HepG2 (cell line): ENCODE measurements at regions not wholly inside any gene's neighbourhood (a gene's known extent, or its start where the extent isn't known, plus 50 kb on each side); places are given as distances from the start of the nearest gene placed in this dataset.

Experiments used
- EP300 ChIP-seq, 3 experiments: sonication (generic) in 1 of 3; formaldehyde crosslinking in 1 of 3; IDR thresholded peaks; 2 replicates each; pipeline versions ENCODE4 v1.5.1 to v1.6.1; 2011 to 2020; ENCODE audit warnings: low read depth in 2 of 3, low read length in 2 of 3, borderline replicate concordance in 1 of 3, improper control_type of control experiment in 1 of 3, mild to moderate bottlenecking in 1 of 3, missing genetic modification reagents in 1 of 3, moderate library complexity in 1 of 3
- MAZ ChIP-seq, 2 experiments: sonication (generic) in 1 of 2; formaldehyde crosslinking in 1 of 2; IDR thresholded peaks; 2 replicates each; pipeline versions ENCODE4 v1.5.0 to v1.6.1; 2012 to 2020; ENCODE audit warnings: low read depth in 2 of 2, mild to moderate bottlenecking in 2 of 2, borderline replicate concordance in 1 of 2, improper control_type of control experiment in 1 of 2, low read length in 1 of 2, missing genetic modification reagents in 1 of 2, moderate library complexity in 1 of 2
- POLR2AphosphoS5 ChIP-seq: IDR thresholded peaks from 2 replicates; pipeline ENCODE4 v1.6.1; 2012; ENCODE audit warnings: low read depth, low read length

DNA sequence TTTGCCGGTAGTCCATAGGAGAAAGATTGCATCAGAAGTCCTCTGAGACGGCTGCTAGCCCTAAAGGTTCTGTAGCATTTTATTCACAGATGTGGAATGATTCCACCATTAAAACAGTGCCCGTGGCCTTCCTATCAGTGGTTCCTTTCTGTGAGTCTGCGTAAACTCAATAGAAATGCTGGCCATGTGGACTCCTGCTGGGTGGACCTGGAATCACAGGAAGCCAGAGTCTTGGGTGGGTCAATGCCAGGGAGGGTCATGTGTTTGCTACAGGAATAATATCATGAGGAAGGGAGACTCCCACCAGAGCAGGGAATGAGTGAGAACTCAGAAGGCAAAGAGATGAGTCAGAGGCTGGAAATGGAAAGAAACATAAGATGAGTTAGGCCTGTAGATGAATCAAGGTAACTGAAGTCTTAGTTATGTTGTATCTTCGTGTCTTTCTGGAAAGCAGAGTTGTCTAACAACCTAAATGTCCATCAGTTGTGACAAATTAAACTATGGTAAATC lies 410.4 kb upstream of the AUTS2 start:
- no peak for TF ChIP-seq POLR2AphosphoS5
- no peak for TF ChIP-seq MAZ (IDR thresholded peaks at IDR 0.05; ENCODE audit: borderline replicate concordance, low read depth, low read length)
- TF ChIP-seq MAZ (CRISPR knock-in tag; IDR thresholded peaks at IDR 0.05; ENCODE audit: low read depth), result no peak
- TF ChIP-seq EP300 (IDR thresholded peaks at IDR 0.05; ENCODE audit: low read depth in 2 of 2, low read length in 2 of 2), result no peak
- no peak for TF ChIP-seq EP300 (CRISPR knock-in tag; IDR thresholded peaks at IDR 0.05; ENCODE audit: borderline replicate concordance)
